ENCODE measurements at regions not wholly inside any gene's neighbourhood (a gene's known extent, or its start where the extent isn't known, plus 50 kb on each side); places are given as distances from the start of the nearest gene placed in this dataset.

GRCh38 chr4:81632581-81633299, 161.0 kb upstream of the RASGEF1B start:
- Histone ChIP-seq H3K4me1 (ENCODE audit: control insufficient read depth in 1 of 2, insufficient read depth in 2 of 2, low read length in 2 of 2) (peaks cover 0 to 1% of the 10 kb centered on the region in 2 donors), H3K27ac (ENCODE audit: low read depth in 1 of 2, low read length in 2 of 2) (no peak overlapping the region), H3K9me3 (ENCODE audit: control insufficient read depth, low read length) (no peaks in the 10 kb centered on the region), H3K27me3 (ENCODE audit: control insufficient read depth in 1 of 2, insufficient read depth in 2 of 2, low read length in 1 of 2) (no peaks in the 10 kb centered on the region), H3K36me3 (ENCODE audit: control insufficient read depth in 1 of 2, insufficient read depth in 2 of 2, low read length in 1 of 2) (no peaks in the 10 kb centered on the region), H3K4me3 (ENCODE audit: low read length in 2 of 2) (no peak overlapping the region)
- intact Hi-C loops (cut with DNase I) = no loop called here
- DNase-seq = no peak
- whole genome bisulfite sequencing, 2 donors = 64 to 68% methylated on average over 9 of the region's 9 CpGs
- no peak for ATAC-seq (ENCODE audit: low FRiP score)

GRCh38 chr4:81631958-81632441, 160.3 kb upstream of the RASGEF1B start:
- Histone ChIP-seq H3K36me3 (ENCODE audit: control insufficient read depth in 1 of 2, insufficient read depth in 2 of 2, low read length in 1 of 2) (no peaks in the 10 kb centered on the region), H3K27me3 (ENCODE audit: control insufficient read depth in 1 of 2, insufficient read depth in 2 of 2, low read length in 1 of 2) (no peaks in the 10 kb centered on the region), H3K4me1 (ENCODE audit: control insufficient read depth in 1 of 2, insufficient read depth in 2 of 2, low read length in 2 of 2) (peaks cover 0 to 1% of the 10 kb centered on the region in 2 donors), H3K4me3 (ENCODE audit: low read length in 2 of 2) (no peak overlapping the region), H3K9me3 (ENCODE audit: control insufficient read depth, low read length) (no peaks in the 10 kb centered on the region), H3K27ac (ENCODE audit: low read depth in 1 of 2, low read length in 2 of 2) (no peak overlapping the region)
- ATAC-seq (ENCODE audit: low FRiP score) (no peak), DNase-seq (no peak)
- intact Hi-C loops (cut with DNase I) = no loop called here
- WGBS, 2 donors = 65 to 69% methylated on average over 4 of the region's 4 CpGs

DNA sequence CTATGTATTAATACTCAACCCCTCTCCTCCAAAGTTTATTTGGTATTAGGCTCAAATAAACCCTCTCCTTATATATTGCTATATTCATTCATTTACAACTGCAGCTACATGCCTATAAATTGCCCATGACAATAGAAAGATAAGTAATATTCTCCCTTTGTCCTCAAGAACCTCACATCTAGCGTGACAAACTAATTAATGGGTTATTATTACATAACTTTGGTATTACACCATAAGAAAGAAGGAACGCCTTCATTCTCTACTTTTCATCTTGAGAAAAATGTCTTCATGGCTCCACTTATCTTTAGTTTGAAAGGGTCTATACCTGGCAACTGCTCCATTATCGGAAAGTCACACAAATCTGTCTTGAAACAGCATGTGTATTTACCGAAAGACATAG, 157.7 kb upstream of the RASGEF1B start:
- no peak overlapping the region for H3K27ac ChIP-seq (ENCODE audit: low read depth in 1 of 2, low read length in 2 of 2)
- intact Hi-C loops (cut with DNase I) = no loop called here
- WGBS, 2 donors = 72 to 73% methylated on average over 4 of the region's 4 CpGs
- H3K9me3 ChIP-seq (ENCODE audit: control insufficient read depth, low read length) = no peaks in the 10 kb centered on the region
- no peaks in the 10 kb centered on the region for H3K27me3 ChIP-seq (ENCODE audit: control insufficient read depth in 1 of 2, insufficient read depth in 2 of 2, low read length in 1 of 2)
- no peak for ATAC-seq (ENCODE audit: low FRiP score)
- no peak overlapping the region for H3K4me3 ChIP-seq (ENCODE audit: low read length in 2 of 2)
- peaks cover 0 to 1% of the 10 kb centered on the region in 2 donors for H3K4me1 ChIP-seq (ENCODE audit: control insufficient read depth in 1 of 2, insufficient read depth in 2 of 2, low read length in 2 of 2)
- H3K36me3 ChIP-seq (ENCODE audit: control insufficient read depth in 1 of 2, insufficient read depth in 2 of 2, low read length in 1 of 2) = no peaks in the 10 kb centered on the region
- DNase-seq = no peak

DNA sequence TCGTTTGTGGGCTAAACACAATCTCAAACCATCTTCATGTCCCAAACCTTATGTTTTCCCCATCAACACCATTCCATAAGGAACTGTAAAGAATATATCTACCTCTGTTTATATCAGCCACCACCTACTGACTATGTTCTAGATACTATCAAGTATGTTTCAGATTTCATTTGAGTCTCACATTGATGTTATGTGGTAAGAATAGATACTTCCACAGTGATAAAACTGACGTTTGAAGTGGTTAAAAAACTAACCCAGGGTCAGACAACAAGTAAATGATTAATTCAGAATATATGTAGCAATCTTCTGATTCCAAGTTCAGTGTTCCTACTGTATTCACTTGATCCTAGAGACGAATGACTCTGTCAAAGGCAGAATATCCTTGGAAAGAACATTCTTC, 156.8 kb upstream of the RASGEF1B start:
- peaks cover 0 to 1% of the 10 kb centered on the region in 2 donors for H3K4me1 ChIP-seq (ENCODE audit: control insufficient read depth in 1 of 2, insufficient read depth in 2 of 2, low read length in 2 of 2)
- no peaks in the 10 kb centered on the region for H3K27me3 ChIP-seq (ENCODE audit: control insufficient read depth in 1 of 2, insufficient read depth in 2 of 2, low read length in 1 of 2)
- no peak overlapping the region for H3K27ac ChIP-seq (ENCODE audit: low read depth in 1 of 2, low read length in 2 of 2)
- intact Hi-C loops (cut with DNase I) = no loop called here
- no peaks in the 10 kb centered on the region for H3K36me3 ChIP-seq (ENCODE audit: control insufficient read depth in 1 of 2, insufficient read depth in 2 of 2, low read length in 1 of 2)
- 63 to 66% methylated on average over 3 of the region's 3 CpGs for WGBS, 2 donors
- DNase-seq = no peak
- H3K9me3 ChIP-seq (ENCODE audit: control insufficient read depth, low read length) = no peaks in the 10 kb centered on the region
- H3K4me3 ChIP-seq (ENCODE audit: low read length in 2 of 2) = no peak overlapping the region
- no peak for ATAC-seq (ENCODE audit: low FRiP score)

GRCh38 chr4:81627590-81627989, 155.9 kb upstream of the RASGEF1B start:
- no peak for ATAC-seq (ENCODE audit: low FRiP score)
- Histone ChIP-seq H3K36me3 (ENCODE audit: control insufficient read depth in 1 of 2, insufficient read depth in 2 of 2, low read length in 1 of 2) (no peaks in the 10 kb centered on the region), H3K27ac (ENCODE audit: low read depth in 1 of 2, low read length in 2 of 2) (no peak overlapping the region), H3K9me3 (ENCODE audit: control insufficient read depth, low read length) (no peaks in the 10 kb centered on the region), H3K4me1 (ENCODE audit: control insufficient read depth in 1 of 2, insufficient read depth in 2 of 2, low read length in 2 of 2) (peaks cover 0 to 1% of the 10 kb centered on the region in 2 donors), H3K4me3 (ENCODE audit: low read length in 2 of 2) (no peak overlapping the region), H3K27me3 (ENCODE audit: control insufficient read depth in 1 of 2, insufficient read depth in 2 of 2, low read length in 1 of 2) (no peaks in the 10 kb centered on the region)
- 94 to 95% methylated on average over 2 of the region's 2 CpGs for WGBS, 2 donors
- no peak for DNase-seq
- intact Hi-C loops (cut with DNase I) = no loop called here

DNA sequence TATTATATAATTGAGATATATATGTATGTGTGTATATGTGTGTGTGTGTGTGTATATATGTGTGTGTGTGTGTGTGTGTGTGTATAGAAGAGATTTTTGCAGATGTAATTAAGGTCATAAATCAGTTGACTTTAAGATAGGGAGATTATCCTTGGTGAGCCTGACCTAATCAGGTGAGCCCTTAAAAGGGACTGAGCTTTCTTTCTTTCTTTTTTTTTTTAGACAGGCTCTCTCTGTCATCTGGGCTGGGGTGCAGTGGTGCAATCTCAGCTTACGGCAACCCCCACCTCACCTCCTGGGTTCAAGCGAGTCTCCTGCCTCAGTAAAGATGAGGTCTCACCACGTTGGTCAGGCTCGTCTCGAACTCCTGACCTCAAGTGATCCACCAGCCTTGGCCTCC, 155.1 kb upstream of the RASGEF1B start:
- H3K4me1 ChIP-seq (ENCODE audit: control insufficient read depth in 1 of 2, insufficient read depth in 2 of 2, low read length in 2 of 2) = peaks cover 0 to 1% of the 10 kb centered on the region in 2 donors
- H3K36me3 ChIP-seq (ENCODE audit: control insufficient read depth in 1 of 2, insufficient read depth in 2 of 2, low read length in 1 of 2) = no peaks in the 10 kb centered on the region
- no peak overlapping the region for H3K27ac ChIP-seq (ENCODE audit: low read depth in 1 of 2, low read length in 2 of 2)
- no peak overlapping the region for H3K4me3 ChIP-seq (ENCODE audit: low read length in 2 of 2)
- DNase-seq (no peak), ATAC-seq (ENCODE audit: low FRiP score) (no peak)
- intact Hi-C loops (cut with DNase I) = no loop called here
- WGBS, 2 donors = 76 to 79% methylated on average over 5 of the region's 5 CpGs
- H3K27me3 ChIP-seq (ENCODE audit: control insufficient read depth in 1 of 2, insufficient read depth in 2 of 2, low read length in 1 of 2) = no peaks in the 10 kb centered on the region
- H3K9me3 ChIP-seq (ENCODE audit: control insufficient read depth, low read length) = no peaks in the 10 kb centered on the region

GRCh38 chr4:81625422-81626417, 154.0 kb upstream of the RASGEF1B start:
- ATAC-seq (ENCODE audit: low FRiP score) (no peak), DNase-seq (no peak)
- intact Hi-C loops (cut with DNase I) = no loop called here
- no peak overlapping the region for H3K4me3 ChIP-seq (ENCODE audit: low read length in 2 of 2)
- 88 to 89% methylated on average over 4 of the region's 4 CpGs for WGBS, 2 donors
- H3K4me1 ChIP-seq (ENCODE audit: control insufficient read depth in 1 of 2, insufficient read depth in 2 of 2, low read length in 2 of 2) = no peaks in the 10 kb centered on the region
- H3K36me3 ChIP-seq (ENCODE audit: control insufficient read depth in 1 of 2, insufficient read depth in 2 of 2, low read length in 1 of 2) = no peaks in the 10 kb centered on the region
- no peaks in the 10 kb centered on the region for H3K27me3 ChIP-seq (ENCODE audit: control insufficient read depth in 1 of 2, insufficient read depth in 2 of 2, low read length in 1 of 2)
- no peak overlapping the region for H3K27ac ChIP-seq (ENCODE audit: low read depth in 1 of 2, low read length in 2 of 2)
- no peaks in the 10 kb centered on the region for H3K9me3 ChIP-seq (ENCODE audit: control insufficient read depth, low read length)

- no peak for ATAC-seq (ENCODE audit: low FRiP score)
- no peaks in the 10 kb centered on the region for H3K9me3 ChIP-seq (ENCODE audit: control insufficient read depth, low read length)
- 40 to 48% methylated on average over 2 of the region's 2 CpGs for WGBS, 2 donors
Measured at GRCh38 chr4:81623434-81623833, 151.7 kb upstream of the RASGEF1B start.

More at GRCh38 chr4:81623434-81623833, 151.7 kb upstream of the RASGEF1B start:
- H3K4me1 ChIP-seq (ENCODE audit: control insufficient read depth in 1 of 2, insufficient read depth in 2 of 2, low read length in 2 of 2) = no peaks in the 10 kb centered on the region
- H3K27me3 ChIP-seq (ENCODE audit: control insufficient read depth in 1 of 2, insufficient read depth in 2 of 2, low read length in 1 of 2) = no peaks in the 10 kb centered on the region
- intact Hi-C loops (cut with DNase I) = no loop called here
- no peak overlapping the region for H3K4me3 ChIP-seq (ENCODE audit: low read length in 2 of 2)
- H3K27ac ChIP-seq (ENCODE audit: low read depth in 1 of 2, low read length in 2 of 2) = no peak overlapping the region
- no peaks in the 10 kb centered on the region for H3K36me3 ChIP-seq (ENCODE audit: control insufficient read depth in 1 of 2, insufficient read depth in 2 of 2, low read length in 1 of 2)
- DNase-seq = no peak

Data from aorta (tissue), 5 donors.